Activated B cell treated with CpG ODN at 0.5 μM for 24 hours (primary cell): ENCODE measurements at regions not wholly inside any gene's neighbourhood (a gene's known extent, or its start where the extent isn't known, plus 50 kb on each side); places are given as distances from the start of the nearest gene placed in this dataset.

ENCODE experiments used
- ATAC-seq: fragments of 200-7000 bp; cut with Tn5 transposase; one replicate; pipeline ENCODE4 v1.10.0; 2021; ENCODE audit warnings: low read depth, mild to moderate bottlenecking, moderate library complexity
- CTCF ChIA-PET: fragments of 350-600 bp; sonication (Branson Sonifier 250); formaldehyde crosslinking; loops from one replicate; lab custom pipeline; 2021; ENCODE audit warnings: antibody characterized with exemption; lab: Charles Lee
- POLR2A ChIA-PET: fragments of 350-600 bp; sonication (Branson Sonifier 250); formaldehyde crosslinking; loops from one replicate; lab custom pipeline; 2021; ENCODE audit warnings: antibody characterized with exemption; lab: Charles Lee
- DNase-seq: peaks from one replicate; pipeline ENCODE4 v3.0.0; 2022
- H3K27ac Mint-ChIP-seq: one replicate; pipeline ENCODE4 v1.8.0; 2020; ENCODE audit warnings: mixed read lengths
- H3K27me3 Mint-ChIP-seq: one replicate; pipeline ENCODE4 v1.8.0; 2021; ENCODE audit warnings: mixed read lengths
- H3K36me3 Mint-ChIP-seq: one replicate; pipeline ENCODE4 v1.8.0; 2021; ENCODE audit warnings: low read depth, mixed read lengths
- H3K4me1 Mint-ChIP-seq: one replicate; pipeline ENCODE4 v1.8.0; 2021; ENCODE audit warnings: mixed read lengths
- H3K4me3 Mint-ChIP-seq: one replicate; pipeline ENCODE4 v1.8.0; 2020; ENCODE audit warnings: mild to moderate bottlenecking, mixed read lengths
- H3K9me3 Mint-ChIP-seq: one replicate; pipeline ENCODE4 v1.8.0; 2020; ENCODE audit warnings: mixed read lengths
- intact Hi-C: fragments of 100-400 bp; cut with micrococcal nuclease; formaldehyde crosslinking; loops from one replicate; pipeline ENCODE4 v1.15.1; 2024
- TF ChIP-seq, protein P1 (sequence below): fragments of 200-600 bp; IDR thresholded peaks from one replicate; pipeline ENCODE4 v1.8.0; 2022; ENCODE audit warnings: antibody characterized with exemption, mild to moderate bottlenecking

DNA sequence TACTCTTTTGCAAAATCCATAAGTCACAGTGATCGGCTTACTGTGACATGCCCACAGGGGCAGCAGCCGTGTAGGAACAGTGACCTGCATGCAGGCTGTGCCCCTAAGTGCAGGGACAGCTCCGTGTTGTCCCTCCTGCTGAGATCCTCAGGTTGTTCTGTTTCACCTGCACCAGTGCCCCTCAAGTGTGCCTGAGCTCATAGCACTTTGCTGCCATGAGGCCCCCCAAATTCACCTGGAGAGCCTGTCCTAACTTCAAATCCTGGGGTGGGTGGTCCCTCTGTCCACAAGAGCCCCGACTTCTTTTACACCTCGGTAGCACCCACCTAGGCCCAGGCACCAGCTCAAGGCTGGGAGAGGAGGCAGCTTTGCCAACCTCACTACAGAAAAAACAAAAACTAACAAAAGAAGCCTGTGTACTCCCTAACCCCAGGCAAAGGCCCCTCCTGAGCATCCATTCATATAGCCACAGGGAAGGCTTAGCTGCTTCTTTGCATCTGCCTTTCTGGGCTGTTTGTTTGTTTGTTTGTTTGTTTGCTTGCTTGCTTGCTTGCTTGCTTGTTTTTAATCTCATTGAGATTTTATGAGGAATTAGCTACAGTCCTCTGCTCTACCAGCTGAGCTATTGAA, 214.5 kb downstream of the AUH start:
- H3K27ac Mint-ChIP-seq = peak overlapping the region; percentile 36
- DNase-seq (no peak), ATAC-seq (no peak)
- TF ChIP-seq, protein P1, sequence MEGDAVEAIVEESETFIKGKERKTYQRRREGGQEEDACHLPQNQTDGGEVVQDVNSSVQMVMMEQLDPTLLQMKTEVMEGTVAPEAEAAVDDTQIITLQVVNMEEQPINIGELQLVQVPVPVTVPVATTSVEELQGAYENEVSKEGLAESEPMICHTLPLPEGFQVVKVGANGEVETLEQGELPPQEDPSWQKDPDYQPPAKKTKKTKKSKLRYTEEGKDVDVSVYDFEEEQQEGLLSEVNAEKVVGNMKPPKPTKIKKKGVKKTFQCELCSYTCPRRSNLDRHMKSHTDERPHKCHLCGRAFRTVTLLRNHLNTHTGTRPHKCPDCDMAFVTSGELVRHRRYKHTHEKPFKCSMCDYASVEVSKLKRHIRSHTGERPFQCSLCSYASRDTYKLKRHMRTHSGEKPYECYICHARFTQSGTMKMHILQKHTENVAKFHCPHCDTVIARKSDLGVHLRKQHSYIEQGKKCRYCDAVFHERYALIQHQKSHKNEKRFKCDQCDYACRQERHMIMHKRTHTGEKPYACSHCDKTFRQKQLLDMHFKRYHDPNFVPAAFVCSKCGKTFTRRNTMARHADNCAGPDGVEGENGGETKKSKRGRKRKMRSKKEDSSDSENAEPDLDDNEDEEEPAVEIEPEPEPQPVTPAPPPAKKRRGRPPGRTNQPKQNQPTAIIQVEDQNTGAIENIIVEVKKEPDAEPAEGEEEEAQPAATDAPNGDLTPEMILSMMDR = no peak
- ChIA-PET POLR2A (interaction anchor here (0.6 kb wide), 1 partner anchor 365 kb away, joined by 3 read pairs; no protein-coding TSS in a partner anchor), CTCF (interaction anchor here (0.5 kb wide), 1 partner anchor 16 kb away, joined by 3 read pairs; no protein-coding TSS in a partner anchor)
- intact Hi-C loops = loop anchor here (1.0 to 5.0 kb wide), 2 partner anchors 61 to 275 kb away; partner anchors contain the start of gene NFIL3
- H3K27me3 Mint-ChIP-seq = no peaks in the 10 kb centered on the region
- H3K4me3 Mint-ChIP-seq = no peak overlapping the region
- no peaks in the 10 kb centered on the region for H3K36me3 Mint-ChIP-seq
- peaks cover 47% of the 10 kb centered on the region for H3K4me1 Mint-ChIP-seq
- no peaks in the 10 kb centered on the region for H3K9me3 Mint-ChIP-seq

- POLR2A ChIA-PET = no interaction called here
- Mint-ChIP-seq H3K27me3 (no peaks in the 10 kb centered on the region), H3K4me1 (peaks cover 50% of the 10 kb centered on the region), H3K36me3 (no peaks in the 10 kb centered on the region), H3K4me3 (peak overlapping the region; percentile 37), H3K27ac (peak overlapping the region; percentile 63), H3K9me3 (peaks cover 5% of the 10 kb centered on the region)
- TF ChIP-seq, protein P1 = no peak
- CTCF ChIA-PET = no interaction called here
- ATAC-seq (no peak), DNase-seq (no peak)
- intact Hi-C loops = loop anchor here (5.0 kb wide), 1 partner anchor 274 kb away; the partner anchor contains the start of gene NFIL3
These were observed 213.4 kb downstream of the AUH start for GRCh38 chr9:91148306-91148705.

DNA sequence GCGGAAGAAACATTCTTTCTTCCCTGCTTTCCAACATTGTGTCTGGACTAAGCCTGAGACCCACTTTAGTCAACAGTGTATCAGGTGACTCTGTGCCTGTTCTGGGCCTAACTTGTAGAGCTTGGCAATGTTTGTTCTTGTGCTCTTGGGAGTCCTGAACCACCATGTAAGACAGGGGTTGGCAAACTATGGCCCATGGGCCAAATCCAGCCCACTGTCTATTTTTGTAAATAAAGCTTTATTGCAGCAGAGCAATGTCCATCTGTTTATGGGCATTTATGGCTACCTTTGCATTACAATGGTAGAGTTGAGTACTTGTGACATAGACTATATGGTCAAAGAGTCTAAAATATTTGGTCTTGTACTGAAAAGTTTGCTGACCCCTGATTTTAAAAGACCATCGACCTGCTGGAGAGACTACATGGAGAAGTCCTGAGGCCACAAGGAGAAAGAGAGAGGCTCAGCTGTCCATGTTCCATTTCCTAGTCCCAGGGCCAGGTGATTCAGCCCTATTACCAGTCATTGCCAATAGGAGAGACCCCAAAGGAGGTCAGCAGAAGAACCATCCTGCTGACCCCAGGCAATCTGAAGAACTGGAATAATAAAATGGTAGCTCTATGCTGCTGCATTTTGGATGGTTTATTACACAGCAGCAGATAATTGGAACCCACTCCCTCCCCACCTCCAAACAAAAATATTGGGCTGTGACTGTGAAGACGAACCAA, 211.3 kb downstream of the AUH start:
- peak overlapping the region; percentile 62 for H3K27ac Mint-ChIP-seq
- H3K36me3 Mint-ChIP-seq = no peaks in the 10 kb centered on the region
- DNase-seq (no peak), ATAC-seq (no peak)
- TF ChIP-seq, protein P1 = no peak
- H3K27me3 Mint-ChIP-seq = no peaks in the 10 kb centered on the region
- peak overlapping the region; percentile 30 for H3K4me3 Mint-ChIP-seq
- peaks cover 50% of the 10 kb centered on the region for H3K4me1 Mint-ChIP-seq
- CTCF ChIA-PET = interaction anchor here (0.7 to 0.8 kb wide), 2 partner anchors 61 to 235 kb away, joined by 3 to 4 read pairs; no protein-coding TSS in a partner anchor
- POLR2A ChIA-PET = interaction anchor here (1.0 to 2.8 kb wide), 5 partner anchors 11 to 57 kb away, joined by 3 to 17 read pairs (median 12); no protein-coding TSS in a partner anchor
- intact Hi-C loops = loop anchor here (2.0 kb wide), 1 partner anchor 562 kb away; no protein-coding TSS in a partner anchor
- H3K9me3 Mint-ChIP-seq = peaks cover 5% of the 10 kb centered on the region

DNA sequence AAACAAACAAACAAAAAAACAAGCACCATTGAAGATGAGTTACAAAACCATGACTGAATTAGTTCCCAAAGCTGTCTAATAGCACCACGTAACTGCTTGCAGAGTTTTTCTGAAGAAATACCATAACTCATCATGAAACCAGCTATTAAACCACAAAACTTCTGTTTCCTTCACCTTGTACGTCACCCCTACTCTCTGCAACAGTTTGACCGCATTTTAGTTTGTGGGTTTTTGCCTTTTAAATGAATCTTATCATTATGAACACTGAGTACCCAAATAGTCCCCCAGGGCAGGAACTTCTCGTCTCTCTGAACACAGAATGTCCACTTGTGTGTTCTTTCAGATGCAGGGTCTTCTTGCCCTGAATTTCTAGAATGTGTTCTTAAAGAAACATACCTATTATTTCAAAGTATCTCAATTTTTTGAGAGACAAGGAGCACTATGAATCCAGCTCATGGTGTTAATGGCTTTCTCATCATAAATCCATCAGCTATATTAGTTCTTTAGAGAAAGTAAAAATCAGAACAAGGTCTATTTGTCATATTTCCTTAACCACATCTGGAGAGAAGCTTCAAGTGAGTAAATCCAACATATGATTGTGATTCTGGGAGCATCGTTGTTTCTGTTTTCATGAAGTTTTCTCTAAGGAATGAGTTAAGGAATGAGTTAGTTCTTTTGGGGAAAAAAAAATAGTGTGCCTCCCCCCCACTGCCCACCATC, 210.6 kb downstream of the AUH start:
- Mint-ChIP-seq H3K9me3 (peaks cover 5% of the 10 kb centered on the region), H3K4me1 (peaks cover 50% of the 10 kb centered on the region), H3K27me3 (no peaks in the 10 kb centered on the region), H3K27ac (peak overlapping the region; percentile 62), H3K4me3 (peak overlapping the region; percentile 30), H3K36me3 (no peaks in the 10 kb centered on the region)
- TF ChIP-seq, protein P1 = no peak
- intact Hi-C loops = loop anchor here (1.0 to 2.0 kb wide), 4 partner anchors 13 to 562 kb away; no protein-coding TSS in a partner anchor
- DNase-seq (no peak), ATAC-seq (peak; percentile 77)
- CTCF ChIA-PET = interaction anchor here (0.7 to 0.8 kb wide), 3 partner anchors 11 to 235 kb away, joined by 3 to 4 read pairs (median 3); no protein-coding TSS in a partner anchor
- POLR2A ChIA-PET = interaction anchor here (0.6 to 2.8 kb wide), 7 partner anchors 11 to 227 kb away, joined by 3 to 17 read pairs (median 5); no protein-coding TSS in a partner anchor
